Hematopoietic multipotent progenitor cell treated with erythropoietin and hydrocortisone succinate and interleukin-3 and kit ligand, for 17 days (in vitro differentiated cells): ENCODE measurements at regions not wholly inside any gene's neighbourhood (a gene's known extent, or its start where the extent isn't known, plus 50 kb on each side); places are given as distances from the start of the nearest gene placed in this dataset.
"Not testable (repeated sequence)": the region's sequence is repeated elsewhere in the genome, so short reads cannot be mapped to it uniquely, and the experiment has no call there.

ENCODE experiments used
- DNase-seq: peaks from one replicate; pipeline ENCODE4 v3.0.0-alpha.2; 2015; ENCODE audit warnings: low spot score

GRCh38 chr5:130724658-130725057 is 440.4 kb downstream of the HINT1 start:
- no peak for DNase-seq

DNA sequence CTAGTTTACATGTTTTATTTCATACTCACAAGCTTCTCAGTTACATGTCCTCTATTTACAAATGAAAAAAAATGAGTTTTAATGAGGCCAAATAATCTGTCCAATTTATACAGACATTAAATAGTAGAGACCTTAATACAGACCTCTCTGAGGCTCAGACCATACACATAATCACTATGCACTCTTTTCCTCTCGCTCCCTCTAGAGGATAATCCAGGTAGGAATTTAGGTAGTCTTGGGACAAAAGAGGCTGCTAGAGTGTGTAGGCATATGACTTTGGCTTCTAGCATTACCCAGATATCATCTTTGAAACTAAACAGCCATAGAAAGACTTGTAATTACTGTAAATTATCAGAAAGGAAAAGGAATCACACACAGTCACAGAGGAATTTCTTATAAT is 444.7 kb downstream of the HINT1 start:
- no peak for DNase-seq

DNA sequence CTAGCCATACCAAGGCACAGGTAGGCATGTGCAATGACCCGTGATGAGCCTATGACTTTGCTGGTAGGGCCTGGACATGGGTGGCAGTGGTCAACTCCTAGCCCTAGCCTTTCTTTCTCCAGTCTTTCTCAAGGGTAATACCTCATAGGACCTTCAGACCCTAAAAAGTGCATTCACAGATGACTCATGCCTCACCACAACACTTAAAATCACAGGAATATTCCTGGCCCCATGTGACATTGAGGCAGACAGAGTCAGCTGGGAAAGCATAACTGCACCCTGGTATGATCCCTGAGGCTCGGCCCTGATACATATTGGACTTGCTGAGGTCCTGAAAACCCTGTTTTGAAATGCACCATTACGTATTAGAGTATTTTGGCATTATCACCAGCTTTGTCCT is 449.5 kb downstream of the HINT1 start:
- DNase-seq, result no peak

DNA sequence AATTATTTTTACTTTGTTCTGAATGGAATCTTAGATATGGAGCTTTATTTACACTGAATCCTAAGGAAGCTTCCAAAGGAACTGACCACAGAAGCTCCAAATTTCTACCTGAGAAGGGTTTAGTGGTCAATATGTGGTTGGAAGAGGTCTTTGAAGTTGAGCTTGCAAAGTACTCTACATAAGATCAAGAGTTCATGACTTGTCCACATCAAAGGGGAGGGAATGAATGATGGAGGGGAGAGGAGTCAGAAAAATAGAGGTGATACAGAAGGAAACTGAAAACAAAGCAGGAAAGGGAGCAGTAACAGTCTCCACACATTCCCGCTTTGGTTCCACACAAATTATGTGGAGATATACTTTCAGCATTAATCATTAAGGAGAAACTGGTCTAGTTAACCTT is 450.9 kb downstream of the HINT1 start:
- DNase-seq, result no peak

GRCh38 chr5:130712324-130712723 is 452.7 kb downstream of the HINT1 start:
- no peak for DNase-seq

DNA sequence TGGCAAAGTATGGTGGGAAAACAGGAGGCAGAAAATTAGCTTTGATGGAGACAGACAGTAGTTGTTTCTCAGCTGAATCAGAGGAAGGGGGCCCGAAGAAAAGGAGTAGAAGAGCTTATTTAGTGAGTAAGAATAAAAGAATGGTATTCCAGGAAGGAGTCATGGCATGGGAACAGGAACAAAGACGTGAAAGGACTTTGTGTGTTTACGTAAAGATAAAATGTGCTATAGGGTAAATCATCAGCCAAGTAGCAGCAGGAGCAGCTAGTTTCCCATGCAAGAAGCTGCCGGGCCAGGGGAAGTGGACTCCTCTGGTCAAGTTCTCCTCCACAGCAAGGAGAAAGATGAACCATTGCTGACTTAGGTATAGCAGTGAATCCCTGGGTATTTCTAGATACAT is 454.5 kb downstream of the HINT1 start:
- no peak for DNase-seq

DNA sequence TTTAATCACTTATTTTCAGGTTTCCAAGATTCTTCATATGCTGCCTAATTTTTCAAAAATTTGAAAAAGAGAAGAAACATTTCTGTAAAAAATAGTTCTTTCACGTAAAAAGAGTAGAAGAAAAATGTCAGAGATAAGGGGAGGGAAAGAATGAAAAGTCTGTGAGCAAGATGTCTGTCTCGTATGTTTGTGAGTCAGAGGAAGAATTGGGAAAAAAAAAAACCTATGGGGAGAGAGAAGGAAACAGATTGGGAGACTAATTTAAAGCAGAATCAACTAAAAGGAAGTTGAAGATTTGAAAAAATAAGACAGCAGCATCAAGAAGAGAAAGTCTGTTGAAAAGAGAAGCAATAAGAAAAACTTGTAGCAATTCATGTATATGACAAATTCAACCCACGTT is 456.3 kb downstream of the HINT1 start:
- no peak for DNase-seq

DNA sequence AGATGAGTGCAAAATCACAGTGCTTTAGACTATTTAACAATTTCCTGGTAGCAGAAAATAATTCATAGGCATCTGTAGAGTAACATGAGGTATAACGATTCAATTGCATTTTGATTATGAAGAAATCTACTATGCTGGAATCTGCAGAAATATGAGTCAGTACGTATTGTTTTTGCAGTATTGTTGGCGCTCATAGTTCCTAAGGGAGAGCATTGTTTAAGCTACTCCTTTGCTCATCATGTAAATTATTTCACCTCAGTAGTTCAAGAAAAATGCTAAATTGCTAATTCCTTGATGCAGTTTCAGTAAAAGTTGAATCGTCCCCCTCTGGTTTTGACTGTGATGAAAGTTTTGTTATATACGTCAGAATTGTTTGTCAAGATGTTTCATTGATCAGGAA is 458.4 kb downstream of the HINT1 start:
- no peak for DNase-seq

GRCh38 chr5:130705368-130705767 is 459.7 kb downstream of the HINT1 start:
- DNase-seq, result no peak

DNA sequence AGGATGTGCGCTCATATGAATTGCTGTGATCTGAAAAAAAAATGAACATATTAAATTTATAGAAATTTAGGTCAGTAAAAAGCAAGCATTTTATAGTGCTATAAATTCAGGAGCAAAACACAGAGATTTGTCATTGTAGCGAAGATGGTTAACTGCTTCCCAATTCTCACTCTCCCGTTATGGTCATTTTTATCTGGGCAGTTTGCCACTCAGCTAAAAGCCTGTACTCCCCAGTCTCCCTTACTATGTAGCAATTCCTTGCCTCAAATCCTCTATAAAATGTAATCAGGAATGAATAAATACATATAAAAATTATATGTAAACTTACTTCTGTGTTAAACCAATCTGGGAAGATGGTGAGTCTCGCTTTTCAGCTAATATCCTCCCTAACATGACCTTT is 471.5 kb downstream of the HINT1 start:
- DNase-seq, result no peak

- no peak for DNase-seq
These were observed 472.3 kb downstream of the HINT1 start for GRCh38 chr5:130692770-130693169.

GRCh38 chr5:130689831-130690230 is 475.2 kb downstream of the HINT1 start:
- no peak for DNase-seq

DNA sequence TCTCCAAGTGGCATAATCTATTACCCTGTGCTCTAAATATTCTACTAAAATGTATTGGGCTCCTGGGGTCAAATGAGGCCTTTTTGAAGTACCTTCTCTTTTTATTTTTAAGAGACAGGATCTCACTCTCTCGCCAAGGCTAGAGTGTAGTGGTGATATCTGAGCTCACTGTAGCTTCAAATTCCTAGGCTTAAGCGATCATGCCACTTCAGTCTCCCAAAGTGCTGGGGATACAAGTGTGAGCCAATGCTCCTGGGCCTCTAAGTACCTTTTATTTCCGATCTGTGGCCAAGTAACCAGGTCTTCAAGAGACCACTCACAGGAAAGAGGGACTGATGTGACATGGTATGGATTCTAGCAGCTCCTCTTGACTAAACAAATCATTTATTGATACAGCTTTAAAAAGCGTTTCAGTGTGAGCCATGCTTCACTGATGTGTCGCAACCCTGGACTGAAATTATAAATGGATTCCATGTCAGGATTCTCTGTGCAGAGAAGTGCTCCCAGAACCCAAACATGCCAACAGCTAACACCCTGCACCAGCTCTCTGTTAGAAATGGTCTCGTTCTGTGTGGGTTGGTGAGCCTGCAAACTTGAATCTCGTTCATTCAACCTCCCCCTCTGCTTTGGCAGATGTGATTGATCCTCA is 477.8 kb downstream of the HINT1 start:
- no peak for DNase-seq

GRCh38 chr5:130678637-130679036 is 486.4 kb downstream of the HINT1 start:
- no peak for DNase-seq

DNA sequence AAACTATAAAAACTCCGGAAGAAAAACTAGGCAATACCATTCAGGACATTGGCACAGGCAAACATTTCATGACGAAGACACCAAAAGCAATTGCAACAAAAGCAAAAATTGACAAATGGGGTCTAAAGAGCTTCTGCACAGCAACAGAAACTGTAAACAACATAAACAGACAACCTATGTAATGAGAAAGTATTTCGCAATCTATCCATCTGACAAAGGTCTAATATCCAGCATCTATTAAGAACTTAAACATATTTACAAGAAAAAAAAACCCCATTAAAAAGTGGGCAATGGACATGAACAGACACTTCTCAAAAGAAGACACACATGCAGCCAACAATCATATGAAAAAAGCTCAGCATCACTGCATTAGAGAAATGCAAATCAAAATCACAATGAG is 498.6 kb downstream of the HINT1 start:
- DNase-seq, result no peak

DNA sequence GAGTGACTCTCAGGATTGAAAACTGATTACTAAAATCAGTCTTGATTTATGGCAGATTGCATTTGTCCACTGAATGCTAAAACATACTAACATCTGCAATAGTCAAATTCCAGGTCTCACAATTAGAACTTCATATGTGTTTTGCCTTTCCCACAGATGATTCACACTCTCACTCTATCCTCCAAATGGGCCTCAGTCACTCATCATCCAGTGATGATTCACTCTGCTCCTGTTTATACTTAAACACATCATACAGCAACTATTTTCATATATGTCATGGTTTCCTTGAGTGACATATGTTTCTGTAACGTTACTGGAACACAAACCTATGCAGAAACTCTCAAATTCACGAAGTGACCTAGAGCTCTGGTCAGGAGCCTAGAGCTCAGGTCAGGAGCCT is 512.9 kb downstream of the HINT1 start:
- DNase-seq, result no peak

DNA sequence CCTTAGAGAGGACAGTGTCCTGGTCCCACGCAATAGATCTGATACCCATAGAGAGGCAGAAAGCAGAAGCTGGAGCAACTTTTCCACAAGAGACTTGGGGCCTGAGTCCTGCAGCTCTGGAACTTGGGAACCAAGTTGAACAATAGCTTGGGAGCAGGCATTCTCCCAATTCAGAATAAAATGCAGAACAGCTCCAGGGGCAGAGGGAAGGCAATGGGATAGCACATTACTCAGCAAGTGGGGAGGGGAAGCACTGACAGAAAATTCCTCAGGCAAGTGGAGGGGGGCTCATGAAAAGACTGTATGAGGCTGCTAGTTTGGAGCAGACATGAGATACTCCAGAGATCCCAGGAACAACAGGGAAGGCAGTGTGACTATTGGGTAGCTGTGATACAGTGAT is 513.6 kb downstream of the HINT1 start:
- no peak for DNase-seq

- no peak for DNase-seq
These were observed 521.7 kb downstream of the HINT1 start for GRCh38 chr5:130643321-130643720.

- no peak for DNase-seq
These were observed 522.6 kb downstream of the HINT1 start for GRCh38 chr5:130642461-130642860.

- no peak for DNase-seq
These were observed 537.9 kb downstream of the HINT1 start for GRCh38 chr5:130627145-130627544.

GRCh38 chr5:130624805-130625204 is 540.3 kb downstream of the HINT1 start:
- DNase-seq, result no peak

DNA sequence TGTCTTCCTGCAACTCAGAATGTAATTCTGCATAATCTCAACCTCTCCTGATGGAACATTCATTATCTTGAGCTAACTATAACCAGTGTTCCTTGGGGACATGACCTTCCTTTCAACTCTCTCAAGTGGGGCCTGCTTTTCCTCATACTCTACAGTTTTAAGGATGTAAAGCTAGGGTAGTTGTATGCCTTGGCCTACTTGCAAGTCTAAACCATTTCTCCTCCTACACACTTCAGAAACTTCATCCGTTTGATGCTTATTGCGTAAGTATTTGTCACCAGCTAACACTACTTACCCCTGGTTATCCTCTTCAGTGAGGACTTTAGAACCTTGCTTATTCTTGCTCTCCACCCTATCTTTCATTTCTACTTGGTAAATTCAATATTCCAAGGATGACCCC is 548.9 kb downstream of the HINT1 start:
- no peak for DNase-seq

DNA sequence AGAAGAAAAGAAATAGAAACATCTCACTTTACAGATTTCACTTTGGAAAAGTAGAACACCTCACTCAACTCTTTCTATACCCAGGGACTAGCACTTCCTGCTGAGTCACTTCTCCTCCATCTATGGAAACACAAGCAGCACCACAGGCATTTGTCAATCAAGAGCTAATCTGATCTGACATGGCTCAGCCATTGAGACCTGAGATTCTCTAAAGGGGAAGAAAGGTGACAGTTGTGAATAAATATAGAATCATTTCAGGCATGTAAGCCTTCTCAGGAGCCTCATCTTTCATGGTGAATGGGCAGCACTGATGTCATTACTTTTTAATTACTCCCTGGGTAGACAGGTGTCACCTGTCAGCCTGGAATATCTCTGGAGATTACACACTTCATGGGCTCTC is 559.8 kb downstream of the HINT1 start:
- no peak for DNase-seq

GRCh38 chr5:130596647-130597046 is 568.4 kb downstream of the HINT1 start:
- DNase-seq, result not testable (repeated sequence)

- no peak for DNase-seq
These were observed 584.8 kb downstream of the HINT1 start for GRCh38 chr5:130580264-130580663.
